Sigmoid colon (tissue), 4 donors: ENCODE measurements at regions not wholly inside any gene's neighbourhood (a gene's known extent, or its start where the extent isn't known, plus 50 kb on each side); places are given as distances from the start of the nearest gene placed in this dataset.

Experiments used
- POLR2AphosphoS5 ChIP-seq, 4 donors: sonication (generic); formaldehyde crosslinking; IDR thresholded peaks; one replicate each; pipeline ENCODE4 v1.6.1; 2017; ENCODE audit warnings: antibody characterized with exemption in 4 of 4
- TF ChIP-seq, protein P1 (sequence below), 4 experiments: fragments of 450-650 bp in 3 of 4; fragments of 200-600 bp in 1 of 4; IDR thresholded peaks; one replicate each; pipeline ENCODE4 v1.5.1; 2016 to 2019; ENCODE audit warnings: antibody characterized with exemption in 4 of 4, mild to moderate bottlenecking in 3 of 4, moderate library complexity in 2 of 4

DNA sequence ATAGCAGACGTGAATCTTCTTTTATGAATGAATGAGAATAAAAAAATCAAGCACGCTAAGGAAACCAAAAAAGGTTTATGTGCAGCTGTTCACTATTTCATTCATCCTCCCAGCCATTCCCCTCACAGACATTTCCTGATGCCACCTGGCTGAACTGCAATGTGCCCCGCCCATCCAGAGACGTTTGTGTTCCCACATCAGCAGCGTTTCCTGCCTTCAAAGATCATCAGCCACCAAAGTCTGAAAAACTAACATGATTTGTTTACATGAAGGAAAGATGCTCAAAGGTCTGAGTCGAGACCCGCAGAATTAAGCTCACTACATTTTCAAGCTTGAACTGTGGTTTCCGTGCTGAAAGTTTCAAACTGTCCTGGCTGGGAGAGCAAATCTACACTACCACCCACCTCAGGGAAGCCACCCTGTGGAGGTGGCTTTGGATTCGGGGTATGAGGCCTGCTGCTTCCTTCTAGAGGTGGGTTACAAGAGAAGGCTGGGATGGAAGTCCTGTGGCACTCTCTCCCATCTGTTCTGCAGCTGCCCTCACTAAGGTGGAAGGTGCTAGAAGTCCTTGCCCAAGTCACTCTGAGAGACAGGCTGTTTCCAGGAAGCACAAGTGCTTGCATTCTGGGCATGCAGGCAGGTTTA lies 201.3 kb upstream of the OSR1 start:
- no peak for TF ChIP-seq POLR2AphosphoS5 (IDR thresholded peaks at IDR 0.05)
- TF ChIP-seq, protein P1, sequence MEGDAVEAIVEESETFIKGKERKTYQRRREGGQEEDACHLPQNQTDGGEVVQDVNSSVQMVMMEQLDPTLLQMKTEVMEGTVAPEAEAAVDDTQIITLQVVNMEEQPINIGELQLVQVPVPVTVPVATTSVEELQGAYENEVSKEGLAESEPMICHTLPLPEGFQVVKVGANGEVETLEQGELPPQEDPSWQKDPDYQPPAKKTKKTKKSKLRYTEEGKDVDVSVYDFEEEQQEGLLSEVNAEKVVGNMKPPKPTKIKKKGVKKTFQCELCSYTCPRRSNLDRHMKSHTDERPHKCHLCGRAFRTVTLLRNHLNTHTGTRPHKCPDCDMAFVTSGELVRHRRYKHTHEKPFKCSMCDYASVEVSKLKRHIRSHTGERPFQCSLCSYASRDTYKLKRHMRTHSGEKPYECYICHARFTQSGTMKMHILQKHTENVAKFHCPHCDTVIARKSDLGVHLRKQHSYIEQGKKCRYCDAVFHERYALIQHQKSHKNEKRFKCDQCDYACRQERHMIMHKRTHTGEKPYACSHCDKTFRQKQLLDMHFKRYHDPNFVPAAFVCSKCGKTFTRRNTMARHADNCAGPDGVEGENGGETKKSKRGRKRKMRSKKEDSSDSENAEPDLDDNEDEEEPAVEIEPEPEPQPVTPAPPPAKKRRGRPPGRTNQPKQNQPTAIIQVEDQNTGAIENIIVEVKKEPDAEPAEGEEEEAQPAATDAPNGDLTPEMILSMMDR (IDR thresholded peaks at IDR 0.05) = no peak
